ENCODE measurements at regions not wholly inside any gene's neighbourhood (a gene's known extent, or its start where the extent isn't known, plus 50 kb on each side); places are given as distances from the start of the nearest gene placed in this dataset.

DNA sequence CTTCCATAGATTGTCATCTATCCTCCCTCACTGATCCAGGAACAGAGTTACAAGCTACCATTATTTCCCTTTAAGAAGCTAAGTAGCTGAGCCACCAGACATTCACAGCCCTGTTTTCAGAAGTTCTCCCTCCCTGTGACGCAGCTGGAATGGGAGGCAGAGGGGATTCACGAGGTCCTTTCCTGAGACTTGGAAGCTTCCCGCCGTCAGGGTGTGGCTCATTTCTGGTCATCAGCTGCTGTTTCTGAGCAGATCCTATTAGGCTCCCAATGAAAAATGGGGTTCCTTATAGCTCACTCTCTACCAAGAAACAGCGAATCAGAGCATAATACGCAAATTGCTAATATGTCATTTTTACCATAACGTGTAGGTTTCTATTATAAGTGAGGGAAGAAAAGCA, 559.3 kb upstream of the ID2 start:
- Histone ChIP-seq H3K36me3 (replicated peaks in 1 of 2; ENCODE audit: control insufficient read depth in 1 of 2, insufficient read depth in 2 of 2, low read length in 2 of 2) (no peaks in the 10 kb centered on the region), H3K27ac (ENCODE audit: low read depth in 1 of 2, low read length in 2 of 2) (no peak overlapping the region), H3K79me2 (ENCODE audit: insufficient read depth, low read length) (no peaks in the 10 kb centered on the region), H3K9me3 (replicated peaks in 1 of 2; ENCODE audit: control insufficient read depth in 1 of 2, insufficient read depth in 1 of 2, low read length in 2 of 2) (no peaks in the 10 kb centered on the region), H3K4me1 (ENCODE audit: control insufficient read depth in 1 of 2, insufficient read depth in 2 of 2, low read length in 2 of 2) (peaks cover 3 to 5% of the 10 kb centered on the region in 2 donors), H3K4me2 (replicated peaks; ENCODE audit: extremely low read depth, low read length, poor library complexity, severe bottlenecking) (no peak overlapping the region), H2AFZ (ENCODE audit: insufficient read depth, low read depth, low read length, poor library complexity, severe bottlenecking) (no peak overlapping the region), H3K27me3 (ENCODE audit: control insufficient read depth in 2 of 2, insufficient read depth in 2 of 2, low read length in 2 of 2) (no peaks in the 10 kb centered on the region), H4K20me1 (ENCODE audit: insufficient read depth, low read length) (no peaks in the 10 kb centered on the region), H3K4me3 (replicated peaks in 1 of 3; ENCODE audit: low read depth in 2 of 3, low read length in 3 of 3) (no peak overlapping the region), H3K9ac (ENCODE audit: insufficient read depth, low read length, poor library complexity, severe bottlenecking) (no peak overlapping the region)
- Mint-ChIP-seq H3K27me3 (ENCODE audit: low read depth in 3 of 3) (peaks cover 0 to 12% (median 3%) of the 10 kb centered on the region in 3 donors), H3K4me1 (peaks cover 10% of the 10 kb centered on the region), H3K36me3 (no peaks in the 10 kb centered on the region), H3K9me3 (peaks cover 0 to 1% (median 0%) of the 10 kb centered on the region in 7 donors), H3K27ac (no peak overlapping the region), H3K4me3 (no peak overlapping the region)
- DNase-seq, result no peak
- WGBS (ENCODE audit: insufficient coverage), result 94% methylated on average over 3 of the region's 7 CpGs
- TF ChIP-seq, protein P1, sequence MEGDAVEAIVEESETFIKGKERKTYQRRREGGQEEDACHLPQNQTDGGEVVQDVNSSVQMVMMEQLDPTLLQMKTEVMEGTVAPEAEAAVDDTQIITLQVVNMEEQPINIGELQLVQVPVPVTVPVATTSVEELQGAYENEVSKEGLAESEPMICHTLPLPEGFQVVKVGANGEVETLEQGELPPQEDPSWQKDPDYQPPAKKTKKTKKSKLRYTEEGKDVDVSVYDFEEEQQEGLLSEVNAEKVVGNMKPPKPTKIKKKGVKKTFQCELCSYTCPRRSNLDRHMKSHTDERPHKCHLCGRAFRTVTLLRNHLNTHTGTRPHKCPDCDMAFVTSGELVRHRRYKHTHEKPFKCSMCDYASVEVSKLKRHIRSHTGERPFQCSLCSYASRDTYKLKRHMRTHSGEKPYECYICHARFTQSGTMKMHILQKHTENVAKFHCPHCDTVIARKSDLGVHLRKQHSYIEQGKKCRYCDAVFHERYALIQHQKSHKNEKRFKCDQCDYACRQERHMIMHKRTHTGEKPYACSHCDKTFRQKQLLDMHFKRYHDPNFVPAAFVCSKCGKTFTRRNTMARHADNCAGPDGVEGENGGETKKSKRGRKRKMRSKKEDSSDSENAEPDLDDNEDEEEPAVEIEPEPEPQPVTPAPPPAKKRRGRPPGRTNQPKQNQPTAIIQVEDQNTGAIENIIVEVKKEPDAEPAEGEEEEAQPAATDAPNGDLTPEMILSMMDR (IDR thresholded peaks at IDR 0.05), result no peak
- intact Hi-C loops (cut with micrococcal nuclease), result no loop called here

DNA sequence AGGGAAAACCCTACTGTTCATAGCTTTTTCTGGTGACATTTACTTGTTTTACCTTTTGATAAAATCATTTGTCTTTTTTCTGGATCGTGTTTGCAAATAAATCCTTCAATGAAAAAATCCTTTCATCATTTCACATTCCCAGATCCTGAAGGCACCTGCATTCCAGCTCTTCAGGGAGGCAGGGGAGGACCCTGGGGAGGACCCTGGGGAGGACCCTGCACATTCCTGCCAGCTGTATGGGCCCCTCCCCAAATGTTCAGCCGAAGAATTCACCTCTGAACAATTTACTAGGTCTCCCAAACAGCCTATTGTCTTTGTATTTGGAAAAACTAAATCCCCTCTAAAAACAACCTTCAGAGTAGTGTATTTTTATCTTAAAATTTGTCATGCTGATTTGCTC, 558.4 kb upstream of the ID2 start:
- no peaks in the 10 kb centered on the region for H3K36me3 ChIP-seq (replicated peaks in 1 of 2; ENCODE audit: control insufficient read depth in 1 of 2, insufficient read depth in 2 of 2, low read length in 2 of 2)
- intact Hi-C loops (cut with micrococcal nuclease), result no loop called here
- H3K9ac ChIP-seq (ENCODE audit: insufficient read depth, low read length, poor library complexity, severe bottlenecking), result no peak overlapping the region
- no peak overlapping the region for H2AFZ ChIP-seq (ENCODE audit: insufficient read depth, low read depth, low read length, poor library complexity, severe bottlenecking)
- H3K9me3 Mint-ChIP-seq, result peaks cover 0 to 3% (median 0%) of the 10 kb centered on the region in 7 donors
- DNase-seq, result no peak
- peaks cover 0 to 12% (median 1%) of the 10 kb centered on the region in 3 donors for H3K27me3 Mint-ChIP-seq (ENCODE audit: low read depth in 3 of 3)
- H3K27me3 ChIP-seq (ENCODE audit: control insufficient read depth in 2 of 2, insufficient read depth in 2 of 2, low read length in 2 of 2), result no peaks in the 10 kb centered on the region
- H3K27ac Mint-ChIP-seq, result no peak overlapping the region
- H3K36me3 Mint-ChIP-seq, result no peaks in the 10 kb centered on the region
- no peak overlapping the region for H3K4me3 ChIP-seq (replicated peaks in 1 of 3; ENCODE audit: low read depth in 2 of 3, low read length in 3 of 3)
- H3K4me1 Mint-ChIP-seq, result peaks cover 10% of the 10 kb centered on the region
- H4K20me1 ChIP-seq (ENCODE audit: insufficient read depth, low read length), result no peaks in the 10 kb centered on the region
- no peaks in the 10 kb centered on the region for H3K79me2 ChIP-seq (ENCODE audit: insufficient read depth, low read length)
- H3K9me3 ChIP-seq (replicated peaks in 1 of 2; ENCODE audit: control insufficient read depth in 1 of 2, insufficient read depth in 1 of 2, low read length in 2 of 2), result no peaks in the 10 kb centered on the region
- no peak overlapping the region for H3K27ac ChIP-seq (ENCODE audit: low read depth in 1 of 2, low read length in 2 of 2)
- H3K4me2 ChIP-seq (replicated peaks; ENCODE audit: extremely low read depth, low read length, poor library complexity, severe bottlenecking), result no peak overlapping the region
- H3K4me1 ChIP-seq (ENCODE audit: control insufficient read depth in 1 of 2, insufficient read depth in 2 of 2, low read length in 2 of 2), result peaks cover 3 to 5% of the 10 kb centered on the region in 2 donors
- H3K4me3 Mint-ChIP-seq, result no peak overlapping the region
- WGBS (ENCODE audit: insufficient coverage), result no CpG with 5 or more reads among the region's 2 CpGs
- TF ChIP-seq, protein P1 (IDR thresholded peaks at IDR 0.05), result no peak

Measured in CD14-positive monocyte (primary cell).